NOMO-1 (cell line): ENCODE measurements at regions not wholly inside any gene's neighbourhood (a gene's known extent, or its start where the extent isn't known, plus 50 kb on each side); places are given as distances from the start of the nearest gene placed in this dataset.

ENCODE experiments used
- DNase-seq, 2 experiments: peaks; one replicate each; lab custom pipeline; 2025; ENCODE audit not compliant: unreplicated experiment in 2 of 2; lab: John Stamatoyannopoulos, UW

DNA sequence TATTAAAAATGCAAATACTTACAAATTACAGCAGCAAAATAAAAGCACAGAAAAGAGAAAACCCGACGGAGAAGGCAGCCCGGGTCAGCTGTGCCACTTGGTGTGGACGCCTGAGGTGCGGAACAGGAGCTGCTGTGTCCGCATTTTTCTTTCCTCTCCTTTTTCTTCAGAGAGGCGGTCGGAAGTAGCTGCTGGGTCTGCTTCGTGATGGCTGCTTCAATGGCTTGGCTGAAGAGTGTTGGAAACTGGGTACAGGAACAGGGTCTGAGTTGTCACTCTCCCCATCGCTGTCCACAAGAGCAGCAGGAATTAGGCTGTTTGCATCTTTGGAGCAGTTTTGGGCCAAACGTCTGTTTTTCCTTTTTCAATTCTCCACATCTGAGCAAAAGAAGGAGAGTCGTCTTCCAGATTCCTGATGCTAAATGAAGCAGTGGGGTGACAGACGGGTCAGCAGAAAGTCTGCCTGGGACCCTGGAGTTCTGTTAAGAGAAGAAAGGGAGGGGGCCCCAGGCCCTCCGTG is 53.5 kb upstream of the ARL8B start:
- no peak for DNase-seq

DNA sequence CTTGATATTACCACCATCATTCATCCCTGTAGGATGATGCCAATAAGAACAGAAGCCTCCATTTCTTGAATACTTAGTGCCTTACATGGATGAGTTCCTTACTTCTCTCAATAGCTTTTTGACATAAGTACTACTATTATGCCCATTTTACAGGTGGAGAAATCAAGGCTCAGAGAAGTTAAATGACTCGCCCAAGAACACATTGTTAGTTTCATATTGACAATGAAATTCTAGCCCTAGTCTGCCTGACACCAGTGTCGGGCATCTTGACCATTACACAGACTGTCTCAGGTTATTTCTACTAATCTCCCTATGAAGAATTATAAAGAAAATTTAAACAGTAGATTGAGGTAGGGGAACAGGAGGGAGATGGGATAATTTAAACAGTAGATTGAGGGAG is 52.5 kb upstream of the ARL8B start:
- no peak for DNase-seq

DNA sequence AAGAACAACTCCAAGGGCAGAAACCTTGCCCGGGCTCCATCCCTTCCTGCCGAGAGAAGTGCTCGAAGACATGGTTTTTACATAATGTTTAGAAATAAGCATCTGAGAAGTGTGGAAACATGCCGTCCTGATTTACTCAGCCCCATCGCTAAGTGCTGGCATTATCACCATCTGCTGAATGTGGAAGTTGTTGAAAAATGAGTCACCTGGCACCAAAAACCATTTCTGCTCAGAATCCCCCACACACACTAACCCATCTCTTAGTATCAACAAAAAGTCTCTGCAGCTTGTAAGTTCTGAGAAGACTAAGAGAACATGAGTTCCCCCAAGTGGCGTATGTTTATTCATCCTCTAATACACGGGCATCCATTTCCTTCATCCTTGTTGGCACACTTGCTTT is 51.0 kb upstream of the ARL8B start:
- DNase-seq: peak; percentile 47 to 72

DNA sequence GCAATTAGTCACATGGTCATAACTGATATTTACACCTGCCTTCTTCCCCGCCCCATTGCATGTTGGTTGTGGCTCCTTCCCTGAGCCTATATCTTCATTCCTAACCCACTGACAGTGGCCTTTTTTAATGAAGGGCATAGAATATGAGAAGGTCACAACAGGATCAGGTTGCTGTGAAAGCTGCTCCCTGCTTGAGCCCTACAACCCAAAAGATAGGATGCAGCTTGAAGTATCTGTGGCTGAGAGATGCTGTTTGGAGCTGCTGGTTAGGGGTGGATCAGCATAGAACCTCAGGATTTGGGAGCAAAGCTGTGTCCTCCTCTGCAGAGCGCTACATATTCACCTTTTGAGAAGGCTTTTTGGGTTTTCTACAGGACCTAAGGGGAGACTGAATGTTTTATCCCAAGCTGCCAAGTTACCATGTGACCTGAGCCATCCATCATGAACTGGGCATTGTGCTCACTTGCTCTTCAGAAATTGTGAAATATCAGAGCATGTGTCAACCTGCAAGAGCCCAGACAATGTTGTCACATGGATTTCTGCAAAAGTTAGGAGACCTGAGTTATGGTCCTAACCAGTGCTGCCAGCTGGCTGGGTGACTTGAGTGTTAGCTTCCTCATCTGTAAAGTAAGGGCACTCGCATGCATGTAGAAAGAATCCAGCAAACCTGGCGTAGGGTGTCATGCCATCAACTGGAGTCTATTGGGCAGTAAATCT is 49.8 kb upstream of the ARL8B start:
- DNase-seq: peak; percentile 64 to 91
